ENCODE measurements at regions not wholly inside any gene's neighbourhood (a gene's known extent, or its start where the extent isn't known, plus 50 kb on each side); places are given as distances from the start of the nearest gene placed in this dataset.

DNA sequence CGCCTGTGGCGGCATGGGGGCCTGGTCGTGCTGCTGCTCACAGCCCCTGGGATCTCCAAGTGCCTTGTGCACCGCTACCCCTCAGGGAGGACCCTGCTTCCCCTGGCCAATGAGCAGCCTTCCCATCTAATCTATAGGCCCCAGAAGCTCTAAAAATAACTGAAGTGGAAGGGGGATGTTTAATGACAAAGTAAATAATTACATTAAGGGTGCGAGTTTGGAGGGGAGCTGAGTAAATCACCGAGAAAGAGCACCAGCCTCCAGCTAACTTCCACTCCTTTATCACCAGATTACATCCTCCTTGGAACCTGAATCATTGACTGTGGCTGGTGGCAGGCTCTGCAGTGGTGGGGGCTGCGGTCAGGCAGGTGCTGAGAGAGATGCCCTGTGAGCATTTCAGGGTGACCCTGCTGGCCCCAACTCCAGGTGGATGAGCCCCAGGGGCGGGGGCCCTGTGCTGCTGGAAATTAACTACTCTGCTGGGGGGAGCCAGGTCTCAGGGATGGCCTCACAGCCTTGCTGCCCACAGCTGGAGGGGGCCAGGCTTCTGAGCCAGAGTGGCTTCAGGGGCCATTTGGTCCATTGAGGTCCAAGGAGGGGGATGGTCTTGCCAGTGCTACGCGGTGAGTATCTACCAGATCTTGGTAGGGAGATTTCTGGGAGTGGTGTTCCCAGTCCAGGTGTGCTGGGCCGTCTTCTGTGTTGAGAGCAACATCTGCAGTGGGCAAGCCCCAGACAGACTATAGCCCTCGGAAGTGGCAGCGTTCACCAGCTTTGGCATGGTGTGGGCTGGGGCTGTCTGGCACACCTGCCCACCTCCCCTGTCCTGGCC is 74.2 kb downstream of the GLI2 start:
- Histone ChIP-seq H3K27ac (ENCODE audit: low read length) (no peak overlapping the region), H4K20me1 (ENCODE audit: low read length) (no peaks in the 10 kb centered on the region), H3K9ac (ENCODE audit: low read length) (no peak overlapping the region), H3K9me3 (ENCODE audit: low read length) (no peaks in the 10 kb centered on the region), H3F3A (ENCODE audit: low read length, unreplicated experiment) (no peaks in the 10 kb centered on the region), H3K4me1 (ENCODE audit: insufficient read depth, low read length) (no peaks in the 10 kb centered on the region), H3K9me2 (replicated peaks; ENCODE audit: low read length) (no peaks in the 10 kb centered on the region), H3K4me2 (ENCODE audit: low read length) (no peak overlapping the region), H3K27me3 (ENCODE audit: low read length) (no peaks in the 10 kb centered on the region), H2AFZ (ENCODE audit: low read length) (no peak overlapping the region), H3K79me2 (ENCODE audit: low read length) (no peaks in the 10 kb centered on the region), H3K36me3 (ENCODE audit: low read depth, low read length) (no peaks in the 10 kb centered on the region), H3K4me3 (ENCODE audit: low read length) (no peak overlapping the region)
- ATAC-seq (no peak), DNase-seq (no peak)
- no TSS peak for BruUV-seq (replicated peaks)
- intact Hi-C loops (cut with micrococcal nuclease) = no loop called here
- POLR2A ChIA-PET (ENCODE audit: unreplicated experiment) = no interaction called here
- TF ChIP-seq, protein P1, sequence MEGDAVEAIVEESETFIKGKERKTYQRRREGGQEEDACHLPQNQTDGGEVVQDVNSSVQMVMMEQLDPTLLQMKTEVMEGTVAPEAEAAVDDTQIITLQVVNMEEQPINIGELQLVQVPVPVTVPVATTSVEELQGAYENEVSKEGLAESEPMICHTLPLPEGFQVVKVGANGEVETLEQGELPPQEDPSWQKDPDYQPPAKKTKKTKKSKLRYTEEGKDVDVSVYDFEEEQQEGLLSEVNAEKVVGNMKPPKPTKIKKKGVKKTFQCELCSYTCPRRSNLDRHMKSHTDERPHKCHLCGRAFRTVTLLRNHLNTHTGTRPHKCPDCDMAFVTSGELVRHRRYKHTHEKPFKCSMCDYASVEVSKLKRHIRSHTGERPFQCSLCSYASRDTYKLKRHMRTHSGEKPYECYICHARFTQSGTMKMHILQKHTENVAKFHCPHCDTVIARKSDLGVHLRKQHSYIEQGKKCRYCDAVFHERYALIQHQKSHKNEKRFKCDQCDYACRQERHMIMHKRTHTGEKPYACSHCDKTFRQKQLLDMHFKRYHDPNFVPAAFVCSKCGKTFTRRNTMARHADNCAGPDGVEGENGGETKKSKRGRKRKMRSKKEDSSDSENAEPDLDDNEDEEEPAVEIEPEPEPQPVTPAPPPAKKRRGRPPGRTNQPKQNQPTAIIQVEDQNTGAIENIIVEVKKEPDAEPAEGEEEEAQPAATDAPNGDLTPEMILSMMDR (conservative IDR thresholded peaks at IDR 0.05; ENCODE audit: low read depth, low read length) = no peak
- TF ChIP-seq EZH2 (IDR thresholded peaks at IDR 0.05; ENCODE audit: low read length, unreplicated experiment) (no peak), EZH2phosphoT487 (IDR thresholded peaks at IDR 0.05; ENCODE audit: borderline replicate concordance, low read length) (no peak)
- CTCF ChIA-PET = no interaction called here

DNA sequence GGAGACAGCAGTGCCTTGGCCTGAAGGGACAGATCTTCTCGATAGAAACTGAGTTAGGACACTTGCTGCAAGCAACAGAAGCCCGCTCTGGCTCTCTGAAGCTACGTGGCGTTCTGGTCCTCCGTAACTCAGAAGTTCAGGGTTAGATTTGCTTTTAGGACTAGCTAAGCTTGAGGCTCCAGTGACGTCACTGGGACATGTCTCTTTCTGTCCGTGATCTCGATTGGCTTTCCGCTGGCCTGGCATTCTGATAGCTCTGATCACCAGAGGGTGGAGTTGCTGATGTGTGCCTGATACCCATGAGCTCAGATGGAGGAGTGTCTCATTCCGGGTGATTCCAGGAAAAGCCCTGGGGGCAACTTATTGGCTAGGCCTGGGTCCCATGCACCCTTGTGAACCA is 75.0 kb downstream of the GLI2 start:
- intact Hi-C loops (cut with micrococcal nuclease) = no loop called here
- POLR2A ChIA-PET (ENCODE audit: unreplicated experiment) = no interaction called here
- Histone ChIP-seq H3K79me2 (ENCODE audit: low read length) (no peaks in the 10 kb centered on the region), H3K9me3 (ENCODE audit: low read length) (no peaks in the 10 kb centered on the region), H3K36me3 (ENCODE audit: low read depth, low read length) (no peaks in the 10 kb centered on the region), H3F3A (ENCODE audit: low read length, unreplicated experiment) (no peaks in the 10 kb centered on the region), H4K20me1 (ENCODE audit: low read length) (no peaks in the 10 kb centered on the region), H2AFZ (ENCODE audit: low read length) (no peak overlapping the region), H3K9ac (ENCODE audit: low read length) (no peak overlapping the region), H3K27ac (ENCODE audit: low read length) (no peak overlapping the region), H3K9me2 (replicated peaks; ENCODE audit: low read length) (no peaks in the 10 kb centered on the region), H3K4me2 (ENCODE audit: low read length) (no peak overlapping the region), H3K27me3 (ENCODE audit: low read length) (no peaks in the 10 kb centered on the region), H3K4me1 (ENCODE audit: insufficient read depth, low read length) (no peaks in the 10 kb centered on the region), H3K4me3 (ENCODE audit: low read length) (no peak overlapping the region)
- BruUV-seq (replicated peaks) = no TSS peak
- DNase-seq = no peak
- no peak for TF ChIP-seq EZH2phosphoT487 (IDR thresholded peaks at IDR 0.05; ENCODE audit: borderline replicate concordance, low read length)
- no peak for TF ChIP-seq EZH2 (IDR thresholded peaks at IDR 0.05; ENCODE audit: low read length, unreplicated experiment)
- TF ChIP-seq, protein P1 (conservative IDR thresholded peaks at IDR 0.05; ENCODE audit: low read depth, low read length) = no peak
- CTCF ChIA-PET = no interaction called here
- ATAC-seq = no peak

DNA sequence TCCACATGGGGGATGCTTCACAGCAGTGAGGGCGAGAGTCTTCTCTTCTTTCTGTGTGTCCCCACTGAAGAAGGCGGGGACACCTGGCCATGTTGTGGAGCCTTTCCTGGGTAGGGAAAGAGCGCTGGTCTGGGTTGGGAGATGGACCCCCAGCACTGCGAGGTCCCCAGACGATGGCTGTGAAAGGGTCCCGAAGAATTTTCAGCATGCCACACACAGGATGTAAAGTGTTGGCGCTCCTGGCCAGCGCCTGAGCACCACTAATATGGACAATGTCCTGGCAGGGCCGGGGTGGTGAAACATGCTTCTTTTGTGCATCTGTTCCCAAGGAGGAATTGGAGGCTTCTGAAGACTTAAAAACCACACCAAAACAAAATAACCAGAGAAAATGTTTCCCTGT is 77.2 kb downstream of the GLI2 start:
- no peak overlapping the region for H3K9ac ChIP-seq (ENCODE audit: low read length)
- CTCF ChIA-PET = no interaction called here

More for the DNA sequence above, 77.2 kb downstream of the GLI2 start:
- no peaks in the 10 kb centered on the region for H3K36me3 ChIP-seq (ENCODE audit: low read depth, low read length)
- no peaks in the 10 kb centered on the region for H3K9me3 ChIP-seq (ENCODE audit: low read length)
- DNase-seq (no peak), ATAC-seq (no peak)
- H3K4me2 ChIP-seq (ENCODE audit: low read length) = no peak overlapping the region
- no TSS peak for BruUV-seq (replicated peaks)
- H3K27ac ChIP-seq (ENCODE audit: low read length) = no peak overlapping the region
- peaks cover under 1% of the 10 kb centered on the region; the same call in 1 of the 2 replicates for H3K4me1 ChIP-seq (ENCODE audit: insufficient read depth, low read length)
- no peaks in the 10 kb centered on the region for H4K20me1 ChIP-seq (ENCODE audit: low read length)
- no peaks in the 10 kb centered on the region for H3K9me2 ChIP-seq (replicated peaks; ENCODE audit: low read length)
- no peaks in the 10 kb centered on the region for H3K79me2 ChIP-seq (ENCODE audit: low read length)
- no peak overlapping the region for H3K4me3 ChIP-seq (ENCODE audit: low read length)
- H2AFZ ChIP-seq (ENCODE audit: low read length) = no peak overlapping the region
- intact Hi-C loops (cut with micrococcal nuclease) = no loop called here
- TF ChIP-seq EZH2phosphoT487 (IDR thresholded peaks at IDR 0.05; ENCODE audit: borderline replicate concordance, low read length) = no peak
- no peak for TF ChIP-seq EZH2 (IDR thresholded peaks at IDR 0.05; ENCODE audit: low read length, unreplicated experiment)
- TF ChIP-seq, protein P1 (conservative IDR thresholded peaks at IDR 0.05; ENCODE audit: low read depth, low read length) = no peak
- H3F3A ChIP-seq (ENCODE audit: low read length, unreplicated experiment) = no peaks in the 10 kb centered on the region
- H3K27me3 ChIP-seq (ENCODE audit: low read length) = no peaks in the 10 kb centered on the region
- POLR2A ChIA-PET (ENCODE audit: unreplicated experiment) = no interaction called here

Data from PC-3 (cell line).